Loucy (cell line): ENCODE measurements at regions not wholly inside any gene's neighbourhood (a gene's known extent, or its start where the extent isn't known, plus 50 kb on each side); places are given as distances from the start of the nearest gene placed in this dataset.

ENCODE experiments used
- H2AFZ ChIP-seq: fragments of 200-600 bp; sonication (generic); 2 replicates; pipeline ENCODE4 v1.6.0; 2016; ENCODE audit warnings: antibody characterized with exemption, mild to moderate bottlenecking, low read length, moderate library complexity
- H3F3A ChIP-seq: fragments of 200-600 bp; 2 replicates; pipeline ENCODE4 v1.6.0; 2016; ENCODE audit warnings: antibody characterized with exemption, low read depth, mild to moderate bottlenecking
- H3K27me3 ChIP-seq: fragments of 200-600 bp; sonication (generic); 2 replicates; pipeline ENCODE4 v1.6.1; 2014; ENCODE audit warnings: low read length, mild to moderate bottlenecking; ENCODE audit not compliant: insufficient read depth, poor library complexity, severe bottlenecking
- H3K36me3 ChIP-seq: fragments of 200-600 bp; sonication (generic); 2 replicates; pipeline ENCODE4 v1.6.1; 2016; ENCODE audit warnings: low read length; ENCODE audit not compliant: insufficient read depth
- H3K4me1 ChIP-seq: fragments of 200-600 bp; sonication (generic); 2 replicates; pipeline ENCODE4 v1.5.1; 2014; ENCODE audit warnings: low read length, mild to moderate bottlenecking; ENCODE audit not compliant: insufficient read depth, poor library complexity, severe bottlenecking
- H3K4me2 ChIP-seq: fragments of 200-600 bp; sonication (generic); 2 replicates; pipeline ENCODE4 v1.6.0; 2014; ENCODE audit warnings: antibody characterized with exemption, low read length, low read depth, mild to moderate bottlenecking; ENCODE audit not compliant: poor library complexity, severe bottlenecking
- H3K4me3 ChIP-seq: fragments of 200-600 bp; sonication (generic); 2 replicates; pipeline ENCODE4 v1.5.1; 2014; ENCODE audit warnings: low read length, mild to moderate bottlenecking, mixed read lengths; ENCODE audit not compliant: poor library complexity, severe bottlenecking
- H3K79me2 ChIP-seq: fragments of 200-600 bp; sonication (generic); 2 replicates; pipeline ENCODE4 v1.6.1; 2014; ENCODE audit warnings: low read length; ENCODE audit not compliant: insufficient read depth
- H3K9ac ChIP-seq: fragments of 200-600 bp; sonication (generic); 2 replicates; pipeline ENCODE4 v1.6.0; 2014; ENCODE audit warnings: mild to moderate bottlenecking, low read depth, low read length, moderate library complexity; ENCODE audit not compliant: poor library complexity, severe bottlenecking
- H3K9me2 ChIP-seq: fragments of 200-600 bp; sonication (generic); replicated peaks from 2 replicates; pipeline ENCODE4 v1.6.1; 2016; ENCODE audit warnings: low read depth, low read length, mixed read lengths
- H3K9me3 ChIP-seq: fragments of 200-600 bp; sonication (generic); 2 replicates; pipeline ENCODE4 v1.6.1; 2014; ENCODE audit warnings: mild to moderate bottlenecking, antibody characterized with exemption, low read length, low read depth; ENCODE audit not compliant: insufficient read depth
- H4K20me1 ChIP-seq: fragments of 200-600 bp; sonication (generic); 2 replicates; pipeline ENCODE4 v1.6.0; 2014; ENCODE audit warnings: antibody characterized with exemption, low read length, mild to moderate bottlenecking; ENCODE audit not compliant: insufficient read depth, poor library complexity, severe bottlenecking
- CTCF ChIP-seq: fragments of 200-600 bp; sonication (generic); conservative IDR thresholded peaks from 2 replicates; pipeline ENCODE4 v1.5.1; 2014; ENCODE audit warnings: mild to moderate bottlenecking, antibody characterized with exemption, low read length
- EZH2phosphoT487 ChIP-seq: fragments of 200-600 bp; IDR thresholded peaks from 2 replicates; pipeline ENCODE4 v1.6.1; 2018; ENCODE audit warnings: antibody characterized with exemption, mild to moderate bottlenecking, moderate library complexity, borderline replicate concordance

GRCh38 chr18:40915724-40916123, 1039.3 kb upstream of the PIK3C3 start:
- Histone ChIP-seq H3K79me2 (no peaks in the 10 kb centered on the region), H3F3A (no peaks in the 10 kb centered on the region), H3K4me1 (no peaks in the 10 kb centered on the region), H3K4me2 (no peak overlapping the region), H2AFZ (no peak overlapping the region), H3K36me3 (no peaks in the 10 kb centered on the region), H3K9me2 (0 out of 2 replicates have a peak, but pooled peaks cover 3% of the 10 kb centered on the region), H3K9me3 (no peaks in the 10 kb centered on the region), H3K27me3 (no peaks in the 10 kb centered on the region), H3K9ac (no peak overlapping the region), H3K4me3 (no peak overlapping the region), H4K20me1 (no peaks in the 10 kb centered on the region)
- TF ChIP-seq EZH2phosphoT487 (no peak), CTCF (no peak)

GRCh38 chr18:40911582-40912254, 1043.3 kb upstream of the PIK3C3 start:
- H3K9ac ChIP-seq = no peak overlapping the region
- H3K9me3 ChIP-seq = no peaks in the 10 kb centered on the region
- no peak overlapping the region for H3K4me2 ChIP-seq
- 0 out of 2 replicates have a peak, but pooled peaks cover 3% of the 10 kb centered on the region for H3K9me2 ChIP-seq
- H2AFZ ChIP-seq = no peak overlapping the region
- H3K4me1 ChIP-seq = no peaks in the 10 kb centered on the region
- no peak overlapping the region for H3K4me3 ChIP-seq
- no peak for TF ChIP-seq EZH2phosphoT487
- no peak for TF ChIP-seq CTCF
- H3K27me3 ChIP-seq = no peaks in the 10 kb centered on the region
- no peaks in the 10 kb centered on the region for H3F3A ChIP-seq
- H3K36me3 ChIP-seq = no peaks in the 10 kb centered on the region
- no peaks in the 10 kb centered on the region for H3K79me2 ChIP-seq
- H4K20me1 ChIP-seq = no peaks in the 10 kb centered on the region

GRCh38 chr18:40911041-40911440, 1044.0 kb upstream of the PIK3C3 start:
- TF ChIP-seq EZH2phosphoT487 (no peak), CTCF (no peak)
- H3F3A ChIP-seq = no peaks in the 10 kb centered on the region
- H4K20me1 ChIP-seq = no peaks in the 10 kb centered on the region
- 0 out of 2 replicates have a peak, but pooled peaks cover 3% of the 10 kb centered on the region for H3K9me2 ChIP-seq
- H3K79me2 ChIP-seq = no peaks in the 10 kb centered on the region
- H3K4me1 ChIP-seq = no peaks in the 10 kb centered on the region
- H3K36me3 ChIP-seq = no peaks in the 10 kb centered on the region
- H3K9ac ChIP-seq = no peak overlapping the region
- no peak overlapping the region for H2AFZ ChIP-seq
- no peak overlapping the region for H3K4me2 ChIP-seq
- no peak overlapping the region for H3K4me3 ChIP-seq
- H3K27me3 ChIP-seq = no peaks in the 10 kb centered on the region
- H3K9me3 ChIP-seq = no peaks in the 10 kb centered on the region
